HEK293 (cell line): ENCODE measurements at regions not wholly inside any gene's neighbourhood (a gene's known extent, or its start where the extent isn't known, plus 50 kb on each side); places are given as distances from the start of the nearest gene placed in this dataset.

Experiments
- CTCF ChIA-PET: fragments of 350-600 bp; formaldehyde crosslinking; extraction: SDS; loops from one replicate; lab custom pipeline; 2021; ENCODE audit warnings: antibody characterized with exemption; lab: Yijun Ruan, JAX
- POLR2A ChIA-PET: fragments of 300-600 bp; formaldehyde crosslinking; extraction: SDS; loops from one replicate; lab custom pipeline; 2020; ENCODE audit warnings: antibody characterized with exemption, inconsistent platforms; lab: Yijun Ruan, JAX
- H3K27ac ChIP-seq: fragments of 200-500 bp; sonication (Bioruptor generic); 2 replicates; pipeline ENCODE4 v1.5.1; 2014; ENCODE audit warnings: low read depth, low read length, control low read depth, inconsistent platforms; ENCODE audit errors: extremely low read depth
- H3K36me3 ChIP-seq, 2 experiments: fragments of 200-500 bp in 1 of 2; sonication (Bioruptor generic) in 1 of 2; 1 replicate in 1 of 2; 2 replicates in 1 of 2; pipeline ENCODE4 v1.5.1; 2014 to 2017; ENCODE audit warnings: inconsistent platforms in 2 of 2, low read length in 2 of 2; ENCODE audit not compliant: control insufficient read depth in 2 of 2, insufficient read depth in 1 of 2
- H3K4me1 ChIP-seq: fragments of 200-500 bp; sonication (Bioruptor generic); 2 replicates; pipeline ENCODE4 v1.5.1; 2014; ENCODE audit warnings: mild to moderate bottlenecking, low read length, inconsistent platforms; ENCODE audit not compliant: control insufficient read depth, insufficient read depth
- H3K4me3 ChIP-seq: 2 replicates; pipeline ENCODE4 v1.5.1; 2011; ENCODE audit warnings: low read depth, mild to moderate bottlenecking, control low read depth, low read length, moderate library complexity
- H3K9me3 ChIP-seq: fragments of 200-500 bp; sonication (Bioruptor generic); 2 replicates; pipeline ENCODE4 v1.5.1; 2014; ENCODE audit warnings: low read depth, low read length, inconsistent platforms; ENCODE audit not compliant: control insufficient read depth, insufficient read depth
- ATF2 ChIP-seq: fragments of 450-650 bp; formaldehyde crosslinking; IDR thresholded peaks from 2 replicates; pipeline ENCODE4 v1.5.1; 2016; ENCODE audit warnings: missing biosample characterization, missing genetic modification characterization, low read depth
- HOXA7 ChIP-seq: sonication (generic); formaldehyde crosslinking; IDR thresholded peaks from 2 replicates; pipeline ENCODE4 v1.8.1; 2022; ENCODE audit warnings: missing genetic modification reagents, borderline replicate concordance
- MEIS1 ChIP-seq: sonication (generic); formaldehyde crosslinking; IDR thresholded peaks from 2 replicates; pipeline ENCODE4 v1.8.1; 2022; ENCODE audit warnings: missing genetic modification reagents, mild to moderate bottlenecking, borderline replicate concordance
- PRDM2 ChIP-seq: fragments of 450-650 bp; formaldehyde crosslinking; IDR thresholded peaks from 2 replicates; pipeline ENCODE4 v1.5.1; 2016; ENCODE audit warnings: missing biosample characterization, missing genetic modification characterization, borderline replicate concordance
- SP3 ChIP-seq: fragments of 450-650 bp; formaldehyde crosslinking; IDR thresholded peaks from 2 replicates; pipeline ENCODE4 v1.5.1; 2016; ENCODE audit warnings: missing biosample characterization, missing genetic modification characterization
- SP7 ChIP-seq: fragments of 450-650 bp; formaldehyde crosslinking; IDR thresholded peaks from 2 replicates; pipeline ENCODE4 v1.5.1; 2016; ENCODE audit warnings: missing biosample characterization, missing genetic modification characterization
- YY1 ChIP-seq: fragments of 450-650 bp; formaldehyde crosslinking; IDR thresholded peaks from 2 replicates; pipeline ENCODE4 v1.5.1; 2018; ENCODE audit warnings: missing biosample characterization, missing genetic modification characterization
- ZBTB10 ChIP-seq: fragments of 450-650 bp; formaldehyde crosslinking; IDR thresholded peaks from 2 replicates; pipeline ENCODE4 v1.5.1; 2016; ENCODE audit warnings: missing biosample characterization, missing genetic modification characterization
- ZBTB20 ChIP-seq: fragments of 450-650 bp; formaldehyde crosslinking; IDR thresholded peaks from 2 replicates; pipeline ENCODE4 v1.5.1; 2016; ENCODE audit warnings: missing biosample characterization, missing genetic modification characterization
- ZNF148 ChIP-seq: fragments of 450-650 bp; formaldehyde crosslinking; IDR thresholded peaks from 2 replicates; pipeline ENCODE4 v1.5.0; 2017; ENCODE audit warnings: missing biosample characterization, missing genetic modification characterization, borderline replicate concordance
- ZNF202 ChIP-seq: fragments of 450-650 bp; formaldehyde crosslinking; IDR thresholded peaks from 2 replicates; pipeline ENCODE4 v1.5.1; 2016; ENCODE audit warnings: missing biosample characterization, missing genetic modification characterization, borderline replicate concordance
- ZNF214 ChIP-seq: fragments of 450-650 bp; formaldehyde crosslinking; IDR thresholded peaks from 2 replicates; pipeline ENCODE4 v1.5.1; 2017; ENCODE audit warnings: missing biosample characterization, mild to moderate bottlenecking, missing genetic modification characterization, borderline replicate concordance
- ZNF335 ChIP-seq: fragments of 450-650 bp; formaldehyde crosslinking; conservative IDR thresholded peaks from 2 replicates; pipeline ENCODE4 v1.5.1; 2016; ENCODE audit warnings: missing biosample characterization, missing genetic modification characterization
- ZNF350 ChIP-seq: fragments of 450-650 bp; formaldehyde crosslinking; IDR thresholded peaks from 2 replicates; pipeline ENCODE4 v1.5.0; 2017; ENCODE audit warnings: missing biosample characterization, mild to moderate bottlenecking, missing genetic modification characterization
- ZNF501 ChIP-seq: fragments of 450-650 bp; formaldehyde crosslinking; IDR thresholded peaks from 2 replicates; pipeline ENCODE4 v1.5.1; 2016; ENCODE audit warnings: missing biosample characterization, missing genetic modification characterization
- ZNF621 ChIP-seq: fragments of 450-650 bp; formaldehyde crosslinking; IDR thresholded peaks from 2 replicates; pipeline ENCODE4 v1.5.1; 2017; ENCODE audit warnings: missing biosample characterization, missing genetic modification characterization
- ZNF692 ChIP-seq: fragments of 450-650 bp; formaldehyde crosslinking; IDR thresholded peaks from 2 replicates; pipeline ENCODE4 v1.5.1; 2016; ENCODE audit warnings: missing biosample characterization, missing genetic modification characterization

- TF ChIP-seq ZNF148: no peak
- TF ChIP-seq ZNF350 (tag by site-specific recombination): no peak
- no peak for TF ChIP-seq SP3 (tag by site-specific recombination)
- TF ChIP-seq SP7: no peak
- no peak for TF ChIP-seq HOXA7
- no peak for TF ChIP-seq ZNF214 (tag by site-specific recombination)
- TF ChIP-seq ZBTB10 (tag by site-specific recombination): no peak
- TF ChIP-seq MEIS1: no peak
- no peak for TF ChIP-seq ZNF501 (tag by site-specific recombination)
These were observed 492.6 kb downstream of the LMO4 start (continued) for GRCh38 chr1:87821335-87821697.

- H3K27ac ChIP-seq: no peak overlapping the region
- H3K36me3 ChIP-seq: no peaks in the 10 kb centered on the region
- no peak for TF ChIP-seq ZNF621 (tag by site-specific recombination)
- no peak for TF ChIP-seq ZBTB20 (tag by site-specific recombination)
- TF ChIP-seq ATF2 (tag by site-specific recombination): no peak
- TF ChIP-seq ZNF202 (tag by site-specific recombination): no peak
- TF ChIP-seq ZNF214 (tag by site-specific recombination): no peak
- no peak for TF ChIP-seq YY1 (tag by site-specific recombination)
- TF ChIP-seq PRDM2 (tag by site-specific recombination): no peak
- TF ChIP-seq ZNF692: no peak
- peak; percentile 53 for TF ChIP-seq ZNF335 (tag by site-specific recombination)
- TF ChIP-seq, all 188 proteins: peak for 1
- Histone ChIP-seq H3K4me1 (0 out of 2 replicates have a peak, but pooled peaks cover 2% of the 10 kb centered on the region), H3K9me3 (no peaks in the 10 kb centered on the region), H3K4me3 (no peak overlapping the region)
- ChIA-PET CTCF (no interaction called here), POLR2A (no interaction called here)
These were observed 498.1 kb downstream of the LMO4 start for GRCh38 chr1:87826681-87827251.
